GM18951 (cell line): ENCODE measurements at regions not wholly inside any gene's neighbourhood (a gene's known extent, or its start where the extent isn't known, plus 50 kb on each side); places are given as distances from the start of the nearest gene placed in this dataset.
"Not testable (repeated sequence)": the region's sequence is repeated elsewhere in the genome, so short reads cannot be mapped to it uniquely, and the experiment has no call there.

Experiments
- POLR2A ChIP-seq: IDR thresholded peaks from 4 replicates; pipeline ENCODE4 v1.6.1; 2011; ENCODE audit warnings: mild to moderate bottlenecking; ENCODE audit not compliant: insufficient read length, insufficient read depth; ENCODE audit errors: extremely low read depth
- in situ Hi-C: fragments of 300-500 bp; cut with MboI; formaldehyde crosslinking; loops from one replicate; pipeline ENCODE4 v1.12.0; 2022; ENCODE audit warnings: low sequenced_read_pairs, mixed read lengths, inconsistent platforms; ENCODE audit not compliant: unreplicated experiment

- no peak for TF ChIP-seq POLR2A
- in situ Hi-C loops, result no loop called here
These were observed 1309.0 kb upstream of the PABPC4L start for GRCh38 chr4:135510582-135510981.

GRCh38 chr4:135508006-135508714 lies 1306.6 kb upstream of the PABPC4L start:
- in situ Hi-C loops, result no loop called here
- no peak for TF ChIP-seq POLR2A

GRCh38 chr4:135497563-135498152 lies 1296.1 kb upstream of the PABPC4L start:
- in situ Hi-C loops, result no loop called here
- TF ChIP-seq POLR2A, result no peak

- TF ChIP-seq POLR2A, result no peak
- in situ Hi-C loops, result no loop called here
These were observed 1290.8 kb upstream of the PABPC4L start for GRCh38 chr4:135492439-135492838.

- in situ Hi-C loops, result no loop called here
- TF ChIP-seq POLR2A, result no peak
These were observed 1283.8 kb upstream of the PABPC4L start for GRCh38 chr4:135485371-135485770.

GRCh38 chr4:135476272-135476671 lies 1274.7 kb upstream of the PABPC4L start:
- in situ Hi-C loops, result no loop called here
- TF ChIP-seq POLR2A, result no peak

GRCh38 chr4:135464311-135464710 lies 1262.7 kb upstream of the PABPC4L start:
- no peak for TF ChIP-seq POLR2A
- in situ Hi-C loops, result no loop called here

- in situ Hi-C loops, result not testable (repeated sequence)
These were observed 1246.0 kb upstream of the PABPC4L start for GRCh38 chr4:135447598-135447997.

GRCh38 chr4:135434936-135435335 lies 1233.3 kb upstream of the PABPC4L start:
- no peak for TF ChIP-seq POLR2A
- in situ Hi-C loops, result no loop called here

GRCh38 chr4:135429528-135429927 lies 1227.9 kb upstream of the PABPC4L start:
- no peak for TF ChIP-seq POLR2A
- in situ Hi-C loops, result no loop called here

- in situ Hi-C loops, result no loop called here
- TF ChIP-seq POLR2A, result no peak
These were observed 1216.8 kb upstream of the PABPC4L start for GRCh38 chr4:135418353-135418752.

GRCh38 chr4:135412213-135412612 lies 1210.6 kb upstream of the PABPC4L start:
- no peak for TF ChIP-seq POLR2A
- in situ Hi-C loops, result no loop called here

GRCh38 chr4:135411251-135411650 lies 1209.7 kb upstream of the PABPC4L start:
- TF ChIP-seq POLR2A, result no peak
- in situ Hi-C loops, result no loop called here

- in situ Hi-C loops, result not testable (repeated sequence)
These were observed 1207.7 kb upstream of the PABPC4L start for GRCh38 chr4:135409261-135409660.

- no peak for TF ChIP-seq POLR2A
- in situ Hi-C loops, result no loop called here
These were observed 1206.5 kb upstream of the PABPC4L start for GRCh38 chr4:135408109-135408508.

- in situ Hi-C loops, result not testable (repeated sequence)
These were observed 1205.0 kb upstream of the PABPC4L start for GRCh38 chr4:135406597-135406996.
